Choroid plexus epithelial cell (primary cell): ENCODE measurements at regions not wholly inside any gene's neighbourhood (a gene's known extent, or its start where the extent isn't known, plus 50 kb on each side); places are given as distances from the start of the nearest gene placed in this dataset.

Experiments used
- DNase-seq: peaks from one replicate; pipeline ENCODE4 v3.0.0-alpha.2; 2010; ENCODE audit warnings: low read depth
- H3K4me3 ChIP-seq: 2 replicates; pipeline ENCODE4 v1.5.1; 2011; ENCODE audit warnings: low read depth, mild to moderate bottlenecking, control low read depth, low read length, moderate library complexity
- CTCF ChIP-seq: conservative IDR thresholded peaks from 2 replicates; pipeline ENCODE4 v1.5.1; 2011; ENCODE audit warnings: low read depth, mild to moderate bottlenecking, control low read depth, inconsistent platforms, low read length, moderate library complexity

DNA sequence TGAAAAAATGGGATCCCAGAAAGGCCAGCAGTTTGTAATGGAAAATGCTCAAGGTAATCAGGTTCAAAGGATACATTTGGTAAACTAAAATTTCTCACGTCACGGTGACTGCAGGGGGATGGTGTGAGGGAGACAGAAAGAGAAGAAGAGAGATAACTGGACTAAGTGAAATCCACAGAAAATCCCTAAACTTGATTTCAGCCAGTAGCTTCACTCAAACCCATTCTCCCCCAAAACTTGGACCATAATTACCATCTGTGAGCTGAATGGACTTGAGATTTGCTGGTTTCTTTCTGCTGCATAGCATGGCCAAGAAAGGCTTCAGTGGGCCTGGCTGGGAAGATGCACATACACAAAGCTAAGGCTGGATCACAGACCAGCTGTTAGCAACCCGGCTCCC lies 155.4 kb upstream of the LMO4 start:
- no peak for TF ChIP-seq CTCF
- no peak for DNase-seq
- no peak overlapping the region for H3K4me3 ChIP-seq

DNA sequence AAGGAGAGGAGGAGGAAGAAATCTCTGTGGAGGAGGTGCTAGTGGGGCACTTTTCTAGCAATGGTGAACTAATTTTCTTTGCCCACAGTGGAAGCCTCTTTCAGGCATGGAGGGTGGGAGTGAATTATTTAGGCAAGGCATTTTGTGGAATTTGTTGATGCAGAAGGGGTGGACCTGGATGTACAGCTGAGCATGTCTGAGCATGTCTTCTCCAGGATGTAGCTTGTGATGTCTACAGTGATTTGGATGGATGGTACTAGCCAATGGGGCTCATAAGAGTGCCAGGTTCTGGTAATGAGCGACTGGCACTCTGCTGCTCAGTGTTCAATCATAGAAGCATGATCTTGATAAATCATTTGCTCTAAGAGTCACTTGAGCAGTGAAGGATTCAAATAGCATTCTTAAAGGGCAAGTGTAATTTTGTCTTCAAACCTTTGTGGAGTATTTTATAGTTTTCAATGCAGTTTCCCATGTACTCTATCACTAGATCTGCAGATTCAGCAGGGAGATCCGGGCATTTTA lies 153.9 kb upstream of the LMO4 start:
- DNase-seq = no peak
- no peak overlapping the region for H3K4me3 ChIP-seq
- TF ChIP-seq CTCF = no peak

DNA sequence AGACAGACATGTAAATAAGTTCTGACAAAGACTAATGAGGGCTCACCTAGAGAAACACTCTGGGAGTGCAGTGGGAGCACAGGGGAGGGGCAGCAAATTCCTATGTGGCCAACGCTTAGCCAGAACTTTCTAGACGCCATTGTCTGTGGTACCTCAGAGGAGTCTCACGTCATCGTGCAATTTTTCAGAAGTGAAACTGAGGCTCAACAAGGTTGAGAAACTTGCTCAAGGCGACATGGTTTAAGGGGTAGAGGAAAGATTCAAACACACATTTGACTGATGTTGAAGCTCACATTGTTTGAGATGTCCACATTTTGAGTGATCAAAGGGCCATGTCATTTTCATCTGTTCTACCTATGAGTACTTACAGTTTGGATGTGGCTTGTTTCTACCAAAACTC lies 152.6 kb upstream of the LMO4 start:
- no peak for TF ChIP-seq CTCF
- DNase-seq = no peak
- no peak overlapping the region for H3K4me3 ChIP-seq

DNA sequence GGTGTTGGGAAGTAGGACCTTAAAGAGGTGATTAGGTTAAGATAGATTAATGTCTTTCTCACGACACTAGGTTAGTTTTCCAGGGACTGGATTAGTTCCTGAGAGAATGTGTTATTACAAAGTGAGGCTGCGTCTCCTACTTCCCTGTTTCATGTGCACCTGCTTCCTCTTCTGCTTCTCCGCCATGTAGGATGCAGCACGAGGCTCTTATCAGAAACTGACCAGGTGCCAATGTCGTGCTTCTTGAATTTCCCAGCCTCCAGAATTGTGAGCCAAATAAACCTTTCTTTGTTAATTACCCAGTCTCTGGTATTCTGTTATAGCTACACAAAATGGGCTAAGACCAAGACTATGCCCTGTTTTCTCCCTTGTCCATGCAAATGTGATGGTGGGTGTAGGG lies 152.2 kb upstream of the LMO4 start:
- H3K4me3 ChIP-seq = no peak overlapping the region
- no peak for TF ChIP-seq CTCF
- no peak for DNase-seq

GRCh38 chr1:87178441-87178840 lies 150.2 kb upstream of the LMO4 start:
- DNase-seq = no peak
- no peak overlapping the region for H3K4me3 ChIP-seq
- no peak for TF ChIP-seq CTCF

DNA sequence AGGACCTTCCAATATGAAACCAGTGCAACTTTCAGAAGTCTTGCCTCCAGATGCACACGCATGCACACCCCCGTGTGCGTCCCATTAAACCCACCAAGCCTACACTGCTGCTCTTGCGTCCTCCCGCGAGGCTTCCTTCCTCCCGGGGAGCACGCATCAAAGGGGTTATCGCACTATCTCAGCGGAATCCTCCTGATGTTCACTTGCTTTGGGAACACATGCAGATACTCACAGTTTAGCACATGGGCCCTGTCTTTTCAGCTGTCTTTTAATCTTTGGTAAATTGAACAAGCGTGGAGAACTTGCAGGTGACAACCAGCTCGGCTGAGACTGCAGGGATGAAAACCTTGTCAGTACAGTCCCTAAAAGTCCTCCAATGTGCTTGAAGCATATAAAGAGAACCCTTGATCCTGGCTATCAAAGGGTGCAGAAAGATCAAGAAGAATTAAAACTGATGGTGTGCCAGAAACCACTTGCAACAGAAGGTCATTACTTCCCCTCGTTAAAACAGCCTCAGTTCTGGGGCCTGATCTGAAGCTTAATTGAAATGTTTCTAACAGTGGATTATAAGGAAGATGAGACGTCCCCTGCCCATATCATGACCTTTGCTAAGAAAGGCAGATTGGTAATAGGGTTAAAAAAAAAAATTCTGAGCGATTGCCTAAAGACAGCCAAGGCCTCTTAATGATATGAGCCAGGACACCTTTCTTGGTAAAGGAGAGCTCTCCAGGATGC lies 149.4 kb upstream of the LMO4 start:
- no peak for TF ChIP-seq CTCF
- no peak overlapping the region for H3K4me3 ChIP-seq

More for the DNA sequence above, 149.4 kb upstream of the LMO4 start:
- DNase-seq = no peak
